IMR-90 (cell line): ENCODE measurements at regions not wholly inside any gene's neighbourhood (a gene's known extent, or its start where the extent isn't known, plus 50 kb on each side); places are given as distances from the start of the nearest gene placed in this dataset.

Experiments
- ATAC-seq: fragments of 200-7000 bp; cut with Tn5 transposase; 2 replicates; pipeline ENCODE4 v1.9.1; 2020; ENCODE audit warnings: low read depth, mild to moderate bottlenecking, moderate library complexity
- BruUV-seq: library from RNA; stranded (reverse); fragments of 400-500 nt; replicated peaks from 2 replicates; lab custom pipeline; 2021; lab: Mats Ljungman, UMichigan
- CTCF ChIA-PET: fragments of 300-600 bp; formaldehyde crosslinking; extraction: SDS; loops from one replicate; lab custom pipeline; 2021; ENCODE audit warnings: antibody characterized with exemption; lab: Yijun Ruan, JAX
- POLR2A ChIA-PET: fragments of 300-600 bp; sonication (Branson Sonifier 250); formaldehyde crosslinking; loops from one replicate; lab custom pipeline; 2022; ENCODE audit warnings: antibody characterized with exemption; ENCODE audit not compliant: unreplicated experiment; lab: Charles Lee
- DNase-seq: peaks from one replicate; pipeline ENCODE4 v3.0.0; 2013
- H2AFZ ChIP-seq: replicated peaks from 2 replicates; pipeline ENCODE3; 2013; ENCODE audit warnings: low read length, mild to moderate bottlenecking; ENCODE audit not compliant: poor library complexity
- H2AK5ac ChIP-seq: 2 replicates; pipeline ENCODE4 v1.6.1; 2013; ENCODE audit warnings: low read depth, low read length, inconsistent platforms
- H2AK9ac ChIP-seq: replicated peaks from 2 replicates; pipeline ENCODE3; 2013; ENCODE audit warnings: mild to moderate bottlenecking, low read depth, low read length, moderate library complexity; ENCODE audit not compliant: poor library complexity
- H2BK120ac ChIP-seq: 2 replicates; pipeline ENCODE4 v1.6.1; 2013; ENCODE audit warnings: low read depth, low read length, inconsistent platforms
- H2BK15ac ChIP-seq: 3 replicates; pipeline ENCODE4 v1.6.1; 2013; ENCODE audit warnings: low read depth, low read length, inconsistent platforms
- H2BK20ac ChIP-seq: 2 replicates; pipeline ENCODE4 v1.6.1; 2013; ENCODE audit warnings: low read depth, mild to moderate bottlenecking, inconsistent platforms, low read length, moderate library complexity
- H2BK5ac ChIP-seq: 2 replicates; pipeline ENCODE4 v1.6.1; 2013; ENCODE audit warnings: mild to moderate bottlenecking, low read depth, low read length, inconsistent platforms; ENCODE audit not compliant: poor library complexity, severe bottlenecking
- H3K14ac ChIP-seq: replicated peaks from 2 replicates; pipeline ENCODE4 v1.6.1; 2013; ENCODE audit warnings: low read depth, low read length, inconsistent platforms
- H3K18ac ChIP-seq: 2 replicates; pipeline ENCODE4 v1.6.1; 2013; ENCODE audit warnings: low read depth, low read length, control low read depth
- H3K23ac ChIP-seq: 2 replicates; pipeline ENCODE4 v1.6.1; 2013; ENCODE audit warnings: low read depth, low read length, inconsistent platforms
- H3K27ac ChIP-seq: 2 replicates; pipeline ENCODE4 v1.5.1; 2013; ENCODE audit warnings: mild to moderate bottlenecking, control low read depth, low read length; ENCODE audit not compliant: insufficient read depth
- H3K27me3 ChIP-seq: 2 replicates; pipeline ENCODE4 v1.6.1; 2013; ENCODE audit warnings: low read length; ENCODE audit not compliant: control insufficient read depth, insufficient read depth
- H3K36me3 ChIP-seq: 2 replicates; pipeline ENCODE4 v1.6.1; 2013; ENCODE audit warnings: low read length, mixed read lengths; ENCODE audit not compliant: control insufficient read depth, insufficient read depth
- H3K4ac ChIP-seq: 2 replicates; pipeline ENCODE4 v1.6.1; 2013; ENCODE audit warnings: low read depth, low read length, inconsistent platforms
- H3K4me1 ChIP-seq: 2 replicates; pipeline ENCODE4 v1.6.1; 2013; ENCODE audit warnings: low read length, mixed read lengths; ENCODE audit not compliant: control insufficient read depth, insufficient read depth
- H3K4me2 ChIP-seq: 2 replicates; pipeline ENCODE4 v1.6.1; 2013; ENCODE audit warnings: low read depth, mild to moderate bottlenecking, control low read depth, low read length, moderate library complexity
- H3K4me3 ChIP-seq: 2 replicates; pipeline ENCODE4 v1.5.1; 2013; ENCODE audit warnings: low read depth, mild to moderate bottlenecking, control low read depth, low read length, moderate library complexity; ENCODE audit not compliant: insufficient read depth
- H3K56ac ChIP-seq: 2 replicates; pipeline ENCODE4 v1.6.1; 2013; ENCODE audit warnings: low read length, inconsistent platforms; ENCODE audit not compliant: insufficient read depth; ENCODE audit errors: extremely low read depth
- H3K79me1 ChIP-seq, 2 experiments: 2 replicates each; pipeline ENCODE4 v1.6.1; 2013; ENCODE audit warnings: low read length in 2 of 2, inconsistent platforms in 1 of 2, low read depth in 1 of 2
- H3K9ac ChIP-seq: 2 replicates; pipeline ENCODE4 v1.6.1; 2013; ENCODE audit warnings: low read depth, low read length, control low read depth
- H3K9me1 ChIP-seq: 2 replicates; pipeline ENCODE4 v1.6.1; 2013; ENCODE audit warnings: low read length, inconsistent platforms; ENCODE audit not compliant: insufficient read depth
- H3K9me3 ChIP-seq: 2 replicates; pipeline ENCODE4 v1.6.1; 2013; ENCODE audit warnings: low read length; ENCODE audit not compliant: control insufficient read depth, insufficient read depth
- H4K20me1 ChIP-seq: 2 replicates; pipeline ENCODE4 v1.6.1; 2013; ENCODE audit warnings: low read length, inconsistent platforms; ENCODE audit not compliant: insufficient read depth
- H4K5ac ChIP-seq: 2 replicates; pipeline ENCODE4 v1.6.1; 2013; ENCODE audit warnings: mild to moderate bottlenecking, low read depth, low read length, control low read depth
- H4K8ac ChIP-seq, 2 experiments: 2 replicates each; pipeline ENCODE4 v1.6.1; 2013; ENCODE audit warnings: low read depth in 2 of 2, low read length in 2 of 2, control low read depth in 1 of 2, inconsistent platforms in 1 of 2
- H4K91ac ChIP-seq: 2 replicates; pipeline ENCODE4 v1.6.1; 2013; ENCODE audit warnings: low read depth, low read length, inconsistent platforms; ENCODE audit not compliant: insufficient read depth
- BHLHE40 ChIP-seq: fragments of 150-350 bp; IDR thresholded peaks from 2 replicates; pipeline ENCODE4 v1.6.1; 2016; ENCODE audit warnings: mild to moderate bottlenecking, low read depth, low read length
- CEBPB ChIP-seq: IDR thresholded peaks from 2 replicates; pipeline ENCODE4 v1.6.1; 2012; ENCODE audit warnings: low read depth, low read length, improper control_type of control experiment
- CHD1 ChIP-seq: IDR thresholded peaks from 2 replicates; pipeline ENCODE4 v1.6.1; 2012; ENCODE audit warnings: low read depth, low read length, improper control_type of control experiment
- FOS ChIP-seq: fragments of 150-350 bp; IDR thresholded peaks from 2 replicates; pipeline ENCODE4 v1.6.1; 2016; ENCODE audit warnings: low read depth, low read length
- MAFK ChIP-seq: IDR thresholded peaks from 2 replicates; pipeline ENCODE4 v1.6.1; 2012; ENCODE audit warnings: low read depth, low read length, improper control_type of control experiment
- MAZ ChIP-seq: IDR thresholded peaks from 2 replicates; pipeline ENCODE4 v1.6.1; 2012; ENCODE audit warnings: low read depth, mild to moderate bottlenecking, low read length, improper control_type of control experiment, moderate library complexity, borderline replicate concordance
- MXI1 ChIP-seq: IDR thresholded peaks from 2 replicates; pipeline ENCODE4 v1.6.1; 2012; ENCODE audit warnings: low read depth, mild to moderate bottlenecking, low read length, moderate library complexity, borderline replicate concordance
- NFE2L2 ChIP-seq: fragments of 150-350 bp; IDR thresholded peaks from 2 replicates; pipeline ENCODE4 v1.6.1; 2016; ENCODE audit warnings: low read depth, mild to moderate bottlenecking, low read length
- POLR2A ChIP-seq: IDR thresholded peaks from 2 replicates; pipeline ENCODE4 v1.6.1; 2012; ENCODE audit warnings: mild to moderate bottlenecking, low read depth, low read length
- RAD21 ChIP-seq: IDR thresholded peaks from 2 replicates; pipeline ENCODE4 v1.6.1; 2012; ENCODE audit warnings: low read length, improper control_type of control experiment
- RCOR1 ChIP-seq: IDR thresholded peaks from 2 replicates; pipeline ENCODE4 v1.6.1; 2012; ENCODE audit warnings: mild to moderate bottlenecking, low read length, improper control_type of control experiment; ENCODE audit not compliant: insufficient replicate concordance
- RFX5 ChIP-seq: IDR thresholded peaks from 2 replicates; pipeline ENCODE4 v1.8.0; 2012; ENCODE audit warnings: low read depth, mild to moderate bottlenecking, low read length, moderate library complexity
- SMC3 ChIP-seq: fragments of 150-350 bp; IDR thresholded peaks from 2 replicates; pipeline ENCODE4 v1.6.1; 2016; ENCODE audit warnings: low read depth, mild to moderate bottlenecking, antibody characterized with exemption, low read length, moderate library complexity
- USF2 ChIP-seq: fragments of 150-350 bp; IDR thresholded peaks from 2 replicates; pipeline ENCODE4 v1.6.1; 2017; ENCODE audit warnings: mild to moderate bottlenecking, antibody characterized with exemption, low read length, low read depth
- WGBS, 2 experiments: methylation state at CpG; one replicate each; pipeline versions ENCODE4 v1.1.5 to v1.1.7; 2013; ENCODE audit warnings: missing lambda C conversion rate in 2 of 2; ENCODE audit not compliant: insufficient read length in 1 of 2; ENCODE audit errors: extremely low coverage in 2 of 2; 5-methylcytosine and 5-hydroxymethylcytosine counted together
- dilution Hi-C: fragments of 300-500 bp; cut with HindIII; formaldehyde crosslinking; loops from one replicate; pipeline ENCODE4 v1.14.3; 2018; ENCODE audit warnings: low sequenced_read_pairs; ENCODE audit not compliant: unreplicated experiment
- in situ Hi-C: fragments of 300-500 bp; cut with MboI; formaldehyde crosslinking; loops from 3 replicates; pipeline ENCODE4 v1.14.3; 2019; ENCODE audit warnings: low sequenced_read_pairs, inconsistent platforms, mixed read lengths
- intact Hi-C: fragments of 100-400 bp; cut with micrococcal nuclease; formaldehyde crosslinking; loops from 2 replicates; pipeline ENCODE4 v1.10.0; 2022
- TF ChIP-seq, protein P1 (sequence below): fragments of 150-350 bp; IDR thresholded peaks from 2 replicates; pipeline ENCODE4 v1.6.1; 2016; ENCODE audit warnings: low read depth, mild to moderate bottlenecking, low read length, moderate library complexity, borderline replicate concordance
- TF ChIP-seq, protein P2 (sequence below): conservative IDR thresholded peaks from 2 replicates; pipeline ENCODE4 v1.5.1; 2012; ENCODE audit warnings: mild to moderate bottlenecking, low read depth, low read length, improper control_type of control experiment

- TF ChIP-seq MAZ = no peak
- TF ChIP-seq, protein P1, sequence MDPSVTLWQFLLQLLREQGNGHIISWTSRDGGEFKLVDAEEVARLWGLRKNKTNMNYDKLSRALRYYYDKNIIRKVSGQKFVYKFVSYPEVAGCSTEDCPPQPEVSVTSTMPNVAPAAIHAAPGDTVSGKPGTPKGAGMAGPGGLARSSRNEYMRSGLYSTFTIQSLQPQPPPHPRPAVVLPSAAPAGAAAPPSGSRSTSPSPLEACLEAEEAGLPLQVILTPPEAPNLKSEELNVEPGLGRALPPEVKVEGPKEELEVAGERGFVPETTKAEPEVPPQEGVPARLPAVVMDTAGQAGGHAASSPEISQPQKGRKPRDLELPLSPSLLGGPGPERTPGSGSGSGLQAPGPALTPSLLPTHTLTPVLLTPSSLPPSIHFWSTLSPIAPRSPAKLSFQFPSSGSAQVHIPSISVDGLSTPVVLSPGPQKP = no peak
- TF ChIP-seq RCOR1 = no peak
- TF ChIP-seq, protein P2, sequence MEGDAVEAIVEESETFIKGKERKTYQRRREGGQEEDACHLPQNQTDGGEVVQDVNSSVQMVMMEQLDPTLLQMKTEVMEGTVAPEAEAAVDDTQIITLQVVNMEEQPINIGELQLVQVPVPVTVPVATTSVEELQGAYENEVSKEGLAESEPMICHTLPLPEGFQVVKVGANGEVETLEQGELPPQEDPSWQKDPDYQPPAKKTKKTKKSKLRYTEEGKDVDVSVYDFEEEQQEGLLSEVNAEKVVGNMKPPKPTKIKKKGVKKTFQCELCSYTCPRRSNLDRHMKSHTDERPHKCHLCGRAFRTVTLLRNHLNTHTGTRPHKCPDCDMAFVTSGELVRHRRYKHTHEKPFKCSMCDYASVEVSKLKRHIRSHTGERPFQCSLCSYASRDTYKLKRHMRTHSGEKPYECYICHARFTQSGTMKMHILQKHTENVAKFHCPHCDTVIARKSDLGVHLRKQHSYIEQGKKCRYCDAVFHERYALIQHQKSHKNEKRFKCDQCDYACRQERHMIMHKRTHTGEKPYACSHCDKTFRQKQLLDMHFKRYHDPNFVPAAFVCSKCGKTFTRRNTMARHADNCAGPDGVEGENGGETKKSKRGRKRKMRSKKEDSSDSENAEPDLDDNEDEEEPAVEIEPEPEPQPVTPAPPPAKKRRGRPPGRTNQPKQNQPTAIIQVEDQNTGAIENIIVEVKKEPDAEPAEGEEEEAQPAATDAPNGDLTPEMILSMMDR = no peak
- TF ChIP-seq RAD21 = no peak
- TF ChIP-seq MXI1 = no peak
- TF ChIP-seq RFX5 = no peak
- no peak for TF ChIP-seq USF2
- TF ChIP-seq CHD1 = no peak
- no peak for TF ChIP-seq CEBPB
- TF ChIP-seq BHLHE40 = no peak
- no peak for TF ChIP-seq SMC3
- TF ChIP-seq FOS = no peak
- TF ChIP-seq NFE2L2 = no peak
- TF ChIP-seq MAFK = no peak
- no peak for TF ChIP-seq POLR2A
- intact Hi-C loops (loop anchor here (1.0 kb wide), 1 partner anchor 29 kb away; no protein-coding TSS in a partner anchor), in situ Hi-C loops (no loop called here), dilution Hi-C loops (no loop called here)
- no peak overlapping the region for H4K8ac ChIP-seq
- no peak overlapping the region for H3K56ac ChIP-seq
- no peak overlapping the region for H3K23ac ChIP-seq
- H2AFZ ChIP-seq = no peak overlapping the region
- no peak overlapping the region for H3K4me3 ChIP-seq
- H3K27ac ChIP-seq = no peak overlapping the region
- WGBS, 2 experiments = 83% methylated on average over 1 of the region's 3 CpGs; no CpG with 5 or more reads in 1 of the 2 experiments
- peaks cover 11% of the 10 kb centered on the region; the same call in 1 of the 2 replicates for H3K4me1 ChIP-seq
- ChIA-PET CTCF (interaction anchor here (1.5 kb wide), 1 partner anchor 10 kb away, joined by 4 read pairs; no protein-coding TSS in a partner anchor), POLR2A (no interaction called here)
- ATAC-seq = no peak
- H3K79me1 ChIP-seq = no peaks in the 10 kb centered on the region
- no peak overlapping the region for H3K14ac ChIP-seq
- BruUV-seq = no TSS peak
- no peak overlapping the region for H3K9ac ChIP-seq
- no peak overlapping the region for H3K4me2 ChIP-seq
- H2AK9ac ChIP-seq = no peak overlapping the region
- H2BK120ac ChIP-seq = no peak overlapping the region
- H2AK5ac ChIP-seq = no peak overlapping the region
- peaks cover 44% of the 10 kb centered on the region for H3K27me3 ChIP-seq
- no peak overlapping the region; the same call in 1 of the 2 replicates for H3K18ac ChIP-seq
- H3K4ac ChIP-seq = no peak overlapping the region
- H3K9me1 ChIP-seq = peaks cover 4% of the 10 kb centered on the region; the same call in 1 of the 2 replicates
- H4K91ac ChIP-seq = no peak overlapping the region
- H3K9me3 ChIP-seq = no peaks in the 10 kb centered on the region
- peaks cover 7% of the 10 kb centered on the region for H4K20me1 ChIP-seq
- no peak overlapping the region for H2BK15ac ChIP-seq
- H2BK20ac ChIP-seq = no peak overlapping the region
- H2BK5ac ChIP-seq = no peak overlapping the region
- no peaks in the 10 kb centered on the region for H3K36me3 ChIP-seq
- no peak for DNase-seq
- H4K5ac ChIP-seq = no peak overlapping the region
Measured at GRCh38 chr1:203424285-203424684, 51.3 kb upstream of the PRELP start.
